ENCODE measurements at regions not wholly inside any gene's neighbourhood (a gene's known extent, or its start where the extent isn't known, plus 50 kb on each side); places are given as distances from the start of the nearest gene placed in this dataset.

DNA sequence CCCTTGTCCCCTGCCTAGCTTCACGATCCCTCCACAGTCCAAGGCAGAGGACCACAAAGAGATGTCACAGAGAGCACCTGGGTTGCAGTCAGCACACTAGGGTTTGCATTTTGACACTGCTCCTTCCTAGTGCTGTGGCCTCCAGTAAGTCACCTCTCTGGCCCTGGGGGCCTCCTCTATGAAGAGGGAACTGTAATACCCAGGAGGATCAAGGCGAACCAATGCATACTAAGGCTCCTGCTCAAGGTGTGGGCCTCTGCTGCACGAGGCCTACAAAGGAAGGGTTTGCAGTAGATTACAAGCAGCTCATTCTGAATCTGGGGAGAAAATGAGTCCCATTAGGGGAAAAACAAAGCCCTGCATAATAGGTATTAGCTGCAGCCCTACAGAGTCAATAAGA, 72.3 kb upstream of the FZD7 start:
- no peak overlapping the region for H3K27ac ChIP-seq
- no peaks in the 10 kb centered on the region for H3K4me1 ChIP-seq (replicated peaks)
- intact Hi-C loops (cut with DNase I): no loop called here
- H3K9me3 ChIP-seq: no peaks in the 10 kb centered on the region
- H3K36me3 ChIP-seq: no peaks in the 10 kb centered on the region
- no peaks in the 10 kb centered on the region for H3K27me3 ChIP-seq (replicated peaks; ENCODE audit: insufficient read depth)
- H3K4me3 ChIP-seq: no peak overlapping the region
- DNase-seq (ENCODE audit: low spot score): no peak
- 90% methylated on average over 3 of the region's 3 CpGs for WGBS
- TF ChIP-seq, protein P1, sequence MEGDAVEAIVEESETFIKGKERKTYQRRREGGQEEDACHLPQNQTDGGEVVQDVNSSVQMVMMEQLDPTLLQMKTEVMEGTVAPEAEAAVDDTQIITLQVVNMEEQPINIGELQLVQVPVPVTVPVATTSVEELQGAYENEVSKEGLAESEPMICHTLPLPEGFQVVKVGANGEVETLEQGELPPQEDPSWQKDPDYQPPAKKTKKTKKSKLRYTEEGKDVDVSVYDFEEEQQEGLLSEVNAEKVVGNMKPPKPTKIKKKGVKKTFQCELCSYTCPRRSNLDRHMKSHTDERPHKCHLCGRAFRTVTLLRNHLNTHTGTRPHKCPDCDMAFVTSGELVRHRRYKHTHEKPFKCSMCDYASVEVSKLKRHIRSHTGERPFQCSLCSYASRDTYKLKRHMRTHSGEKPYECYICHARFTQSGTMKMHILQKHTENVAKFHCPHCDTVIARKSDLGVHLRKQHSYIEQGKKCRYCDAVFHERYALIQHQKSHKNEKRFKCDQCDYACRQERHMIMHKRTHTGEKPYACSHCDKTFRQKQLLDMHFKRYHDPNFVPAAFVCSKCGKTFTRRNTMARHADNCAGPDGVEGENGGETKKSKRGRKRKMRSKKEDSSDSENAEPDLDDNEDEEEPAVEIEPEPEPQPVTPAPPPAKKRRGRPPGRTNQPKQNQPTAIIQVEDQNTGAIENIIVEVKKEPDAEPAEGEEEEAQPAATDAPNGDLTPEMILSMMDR (IDR thresholded peaks at IDR 0.05): no peak
- TF ChIP-seq POLR2A (IDR thresholded peaks at IDR 0.05) (no peak), POLR2AphosphoS5 (IDR thresholded peaks at IDR 0.05) (no peak)

DNA sequence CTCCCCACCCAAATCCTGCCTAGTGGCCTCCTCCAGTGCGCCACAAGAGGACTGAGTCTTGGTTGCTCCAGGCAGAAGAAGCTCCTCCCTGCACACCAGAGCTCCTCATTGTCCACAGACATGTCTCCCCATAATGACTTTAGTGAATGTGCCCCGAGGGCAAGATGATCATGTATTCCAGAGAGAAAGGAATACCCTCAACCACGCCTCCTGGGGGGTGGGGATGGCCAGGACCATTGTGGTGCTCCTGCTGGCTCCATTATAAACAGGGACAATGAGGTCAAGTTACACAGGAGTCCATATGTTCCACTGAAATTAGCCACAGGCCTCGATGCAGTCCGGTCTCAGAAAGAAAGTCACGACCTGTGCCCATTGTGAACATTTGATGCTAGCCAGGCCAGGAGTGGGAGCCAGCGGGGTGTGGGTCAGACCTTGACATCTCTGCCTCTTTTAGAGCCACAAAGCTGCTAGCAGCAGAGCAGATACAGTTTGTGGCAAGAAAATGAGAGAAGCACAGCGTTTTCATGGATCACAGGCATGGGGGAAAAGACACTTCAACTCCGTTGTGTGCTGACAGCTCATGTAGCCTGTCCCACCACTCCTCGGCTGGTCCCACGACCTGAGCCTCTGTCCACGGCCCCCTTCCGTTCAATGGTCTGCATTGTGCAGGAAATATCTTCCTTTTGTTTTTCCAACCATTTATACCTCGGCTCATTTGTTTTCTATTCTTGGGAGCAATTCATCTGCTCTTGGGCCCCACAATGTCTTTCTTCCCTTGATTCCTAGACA, 70.7 kb upstream of the FZD7 start:
- intact Hi-C loops (cut with DNase I): no loop called here
- Histone ChIP-seq H3K4me1 (replicated peaks) (no peaks in the 10 kb centered on the region), H3K27me3 (replicated peaks; ENCODE audit: insufficient read depth) (no peaks in the 10 kb centered on the region), H3K27ac (no peak overlapping the region), H3K36me3 (no peaks in the 10 kb centered on the region), H3K4me3 (no peak overlapping the region), H3K9me3 (no peaks in the 10 kb centered on the region)
- WGBS: 89% methylated on average over 14 of the region's 14 CpGs
- DNase-seq (ENCODE audit: low spot score): no peak
- no peak for TF ChIP-seq POLR2AphosphoS5 (IDR thresholded peaks at IDR 0.05)
- no peak for TF ChIP-seq POLR2A (IDR thresholded peaks at IDR 0.05)
- TF ChIP-seq, protein P1 (IDR thresholded peaks at IDR 0.05): no peak

DNA sequence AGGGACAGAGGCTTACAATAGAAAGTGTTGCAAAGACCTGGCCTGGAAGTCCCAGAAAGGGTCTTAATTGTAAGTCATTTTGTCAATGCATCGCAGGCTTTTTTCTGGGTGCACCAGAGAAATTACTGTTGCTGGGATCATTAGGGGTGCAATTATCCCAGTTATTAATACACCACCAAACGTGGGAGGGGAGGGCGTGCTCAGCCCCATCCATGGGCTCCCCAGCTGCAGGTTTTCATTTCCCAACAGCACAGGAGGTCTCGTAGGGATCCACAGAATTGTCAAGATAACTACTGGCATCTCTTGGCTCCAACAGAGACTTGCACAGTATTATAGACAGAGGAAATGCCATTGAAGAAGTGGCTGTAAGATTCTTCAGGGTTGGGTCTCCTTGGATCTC, 69.6 kb upstream of the FZD7 start:
- 97% methylated on average over 4 of the region's 4 CpGs for WGBS
- intact Hi-C loops (cut with DNase I): no loop called here
- no peak overlapping the region for H3K4me3 ChIP-seq
- no peaks in the 10 kb centered on the region for H3K36me3 ChIP-seq
- no peak overlapping the region for H3K27ac ChIP-seq
- DNase-seq (ENCODE audit: low spot score): no peak
- H3K27me3 ChIP-seq (replicated peaks; ENCODE audit: insufficient read depth): no peaks in the 10 kb centered on the region
- H3K4me1 ChIP-seq (replicated peaks): no peaks in the 10 kb centered on the region
- H3K9me3 ChIP-seq: no peaks in the 10 kb centered on the region
- TF ChIP-seq, protein P1 (IDR thresholded peaks at IDR 0.05): no peak
- TF ChIP-seq POLR2AphosphoS5 (IDR thresholded peaks at IDR 0.05): no peak

DNA sequence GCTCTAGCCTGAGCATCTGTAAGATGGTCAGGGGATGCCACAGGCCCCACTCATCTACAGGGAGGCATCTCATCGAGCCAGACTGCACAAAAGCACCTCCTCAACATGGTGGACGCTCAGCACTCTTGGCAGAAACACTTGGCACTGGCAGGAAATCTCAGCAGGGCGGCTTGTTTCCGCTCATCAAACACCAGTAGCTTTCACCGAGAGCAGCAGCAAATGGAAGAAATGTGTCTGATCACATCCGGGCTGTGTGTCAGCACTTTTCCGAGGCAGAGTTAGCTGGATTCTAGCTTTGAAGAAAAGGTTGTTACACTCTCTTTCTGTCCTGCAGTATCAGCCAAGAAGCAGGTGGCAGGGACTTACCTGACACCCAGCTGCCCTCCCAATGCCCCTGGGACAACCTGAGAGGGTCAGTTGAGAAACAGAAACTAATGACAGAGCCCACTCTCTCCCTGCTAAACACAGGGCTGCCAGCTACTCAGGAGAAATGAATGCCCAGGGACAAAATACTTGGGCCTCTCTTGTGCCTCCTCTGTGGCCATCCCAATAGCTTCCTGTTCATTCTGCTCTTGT, 68.9 kb upstream of the FZD7 start:
- H3K27me3 ChIP-seq (replicated peaks; ENCODE audit: insufficient read depth): no peaks in the 10 kb centered on the region
- no peaks in the 10 kb centered on the region for H3K36me3 ChIP-seq
- TF ChIP-seq POLR2A (IDR thresholded peaks at IDR 0.05): no peak
- TF ChIP-seq, protein P1 (IDR thresholded peaks at IDR 0.05): no peak
- TF ChIP-seq POLR2AphosphoS5 (IDR thresholded peaks at IDR 0.05): no peak
- H3K27ac ChIP-seq: no peak overlapping the region
- H3K4me1 ChIP-seq (replicated peaks): no peaks in the 10 kb centered on the region
- no peak for DNase-seq (ENCODE audit: low spot score)
- no peak overlapping the region for H3K4me3 ChIP-seq
- intact Hi-C loops (cut with DNase I): no loop called here
- WGBS: 53% methylated on average over 7 of the region's 7 CpGs
- no peaks in the 10 kb centered on the region for H3K9me3 ChIP-seq

DNA sequence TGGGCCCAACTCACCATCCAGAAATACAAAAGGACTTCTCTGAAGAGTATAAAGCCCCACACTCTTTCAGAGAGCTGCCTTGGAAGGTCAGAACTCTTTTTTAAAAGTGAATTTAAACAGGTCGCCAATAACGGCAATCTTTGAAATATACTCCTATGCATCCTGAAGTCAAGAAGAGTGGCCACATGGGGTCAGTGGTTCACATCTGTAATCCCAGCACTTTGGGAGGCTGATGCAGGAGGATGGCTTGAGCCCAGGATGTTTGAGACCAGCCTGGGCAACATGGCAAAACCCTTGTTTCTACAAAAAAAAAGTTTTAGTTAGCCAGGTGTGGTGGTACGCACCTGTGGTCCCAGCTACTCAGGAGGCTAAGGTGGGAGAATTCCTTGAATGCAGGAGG, 68.1 kb upstream of the FZD7 start:
- TF ChIP-seq, protein P1 (IDR thresholded peaks at IDR 0.05): no peak
- TF ChIP-seq POLR2AphosphoS5 (IDR thresholded peaks at IDR 0.05) (no peak), POLR2A (IDR thresholded peaks at IDR 0.05) (no peak)
- Histone ChIP-seq H3K36me3 (no peaks in the 10 kb centered on the region), H3K9me3 (no peaks in the 10 kb centered on the region), H3K27ac (no peak overlapping the region), H3K27me3 (replicated peaks; ENCODE audit: insufficient read depth) (no peaks in the 10 kb centered on the region), H3K4me3 (no peak overlapping the region), H3K4me1 (replicated peaks) (no peaks in the 10 kb centered on the region)
- no peak for DNase-seq (ENCODE audit: low spot score)
- intact Hi-C loops (cut with DNase I): no loop called here
- 94% methylated on average over 3 of the region's 3 CpGs for WGBS
